Peyer's patch (tissue), 4 donors: ENCODE measurements at regions not wholly inside any gene's neighbourhood (a gene's known extent, or its start where the extent isn't known, plus 50 kb on each side); places are given as distances from the start of the nearest gene placed in this dataset.

Source experiments
- DNase-seq, 3 donors: peaks; one replicate each; pipeline ENCODE4 v3.0.0-alpha.2; 2017 to 2019
- H3K27ac ChIP-seq, 4 donors: fragments of 200-600 bp; sonication (generic); one replicate each; pipeline ENCODE4 v1.5.1; 2016 to 2019
- H3K27me3 ChIP-seq, 2 donors: fragments of 200-600 bp; sonication (generic); one replicate each; pipeline ENCODE4 v1.5.1; 2019
- H3K36me3 ChIP-seq, 3 donors: fragments of 200-600 bp; sonication (generic); one replicate each; pipeline ENCODE4 v1.5.1; 2016 to 2019
- H3K4me1 ChIP-seq, 4 donors: fragments of 200-600 bp; sonication (generic); one replicate each; pipeline ENCODE4 v1.5.1; 2016 to 2019
- H3K4me3 ChIP-seq, 4 donors: fragments of 200-600 bp; sonication (generic); 1 replicate in 3 of 4; 2 replicates in 1 of 4; pipeline ENCODE4 v1.5.1; 2016 to 2019; ENCODE audit warnings: mild to moderate bottlenecking in 1 of 4
- H3K9me3 ChIP-seq, 4 donors: fragments of 200-600 bp; sonication (generic); one replicate each; pipeline ENCODE4 v1.5.1; 2016 to 2019; ENCODE audit warnings: mild to moderate bottlenecking in 1 of 4
- CTCF ChIP-seq, 6 experiments: fragments of 450-650 bp in 4 of 6; fragments of 200-600 bp in 2 of 6; sonication (generic) in 1 of 6; IDR thresholded peaks; one replicate each; pipeline ENCODE4 v1.5.1; 2017 to 2019; ENCODE audit warnings: antibody characterized with exemption in 6 of 6, mild to moderate bottlenecking in 3 of 6, moderate library complexity in 1 of 6
- POLR2A ChIP-seq, 2 donors: fragments of 450-650 bp; IDR thresholded peaks; one replicate each; pipeline ENCODE4 v1.5.1; 2017; ENCODE audit warnings: antibody characterized with exemption in 2 of 2, mild to moderate bottlenecking in 2 of 2, moderate library complexity in 2 of 2

- Histone ChIP-seq H3K4me1 (no peaks in the 10 kb centered on the region), H3K27me3 (no peaks in the 10 kb centered on the region), H3K27ac (no peak overlapping the region), H3K36me3 (no peaks in the 10 kb centered on the region), H3K9me3 (no peaks in the 10 kb centered on the region), H3K4me3 (no peak overlapping the region)
- DNase-seq, result no peak
- TF ChIP-seq CTCF (IDR thresholded peaks at IDR 0.05) (no peak), POLR2A (IDR thresholded peaks at IDR 0.05) (no peak)
Measured at GRCh38 chr6:40244699-40245098, 310.4 kb upstream of the MOCS1 start.

- no peak for TF ChIP-seq POLR2A (IDR thresholded peaks at IDR 0.05)
- TF ChIP-seq CTCF (IDR thresholded peaks at IDR 0.05), result no peak
- no peaks in the 10 kb centered on the region for H3K4me1 ChIP-seq
- H3K4me3 ChIP-seq, result no peak overlapping the region
- H3K36me3 ChIP-seq, result no peaks in the 10 kb centered on the region
- DNase-seq, result no peak
- H3K27ac ChIP-seq, result no peak overlapping the region
- no peaks in the 10 kb centered on the region for H3K27me3 ChIP-seq
- no peaks in the 10 kb centered on the region for H3K9me3 ChIP-seq
Measured at GRCh38 chr6:40232698-40233097, 298.4 kb upstream of the MOCS1 start.

- H3K9me3 ChIP-seq, result no peaks in the 10 kb centered on the region
- no peaks in the 10 kb centered on the region for H3K36me3 ChIP-seq
- TF ChIP-seq CTCF (IDR thresholded peaks at IDR 0.05) (no peak), POLR2A (IDR thresholded peaks at IDR 0.05) (no peak)
- H3K4me3 ChIP-seq, result no peak overlapping the region
- H3K4me1 ChIP-seq, result no peaks in the 10 kb centered on the region
- no peak for DNase-seq
- H3K27me3 ChIP-seq, result no peaks in the 10 kb centered on the region
- H3K27ac ChIP-seq, result no peak overlapping the region
Measured at GRCh38 chr6:40227735-40228134, 293.5 kb upstream of the MOCS1 start.

GRCh38 chr6:40222354-40222753 lies 288.1 kb upstream of the MOCS1 start:
- Histone ChIP-seq H3K4me3 (no peak overlapping the region), H3K27ac (no peak overlapping the region), H3K9me3 (no peaks in the 10 kb centered on the region), H3K27me3 (no peaks in the 10 kb centered on the region), H3K36me3 (no peaks in the 10 kb centered on the region), H3K4me1 (no peaks in the 10 kb centered on the region)
- TF ChIP-seq POLR2A (IDR thresholded peaks at IDR 0.05) (no peak), CTCF (IDR thresholded peaks at IDR 0.05) (no peak)
- no peak for DNase-seq

GRCh38 chr6:40219799-40220198 lies 285.5 kb upstream of the MOCS1 start:
- DNase-seq, result no peak
- Histone ChIP-seq H3K4me3 (no peak overlapping the region), H3K9me3 (no peaks in the 10 kb centered on the region), H3K36me3 (no peaks in the 10 kb centered on the region), H3K27ac (no peak overlapping the region), H3K4me1 (no peaks in the 10 kb centered on the region), H3K27me3 (no peaks in the 10 kb centered on the region)
- TF ChIP-seq POLR2A (IDR thresholded peaks at IDR 0.05), result no peak
- no peak for TF ChIP-seq CTCF (IDR thresholded peaks at IDR 0.05)

GRCh38 chr6:40210628-40211056 lies 276.4 kb upstream of the MOCS1 start:
- H3K27me3 ChIP-seq, result no peaks in the 10 kb centered on the region
- TF ChIP-seq CTCF (IDR thresholded peaks at IDR 0.05) (no peak), POLR2A (IDR thresholded peaks at IDR 0.05) (no peak)
- no peaks in the 10 kb centered on the region for H3K36me3 ChIP-seq
- no peaks in the 10 kb centered on the region for H3K4me1 ChIP-seq
- no peak overlapping the region for H3K4me3 ChIP-seq
- H3K27ac ChIP-seq, result no peak overlapping the region
- no peaks in the 10 kb centered on the region for H3K9me3 ChIP-seq
- no peak for DNase-seq
